22Rv1 (cell line): ENCODE measurements at regions not wholly inside any gene's neighbourhood (a gene's known extent, or its start where the extent isn't known, plus 50 kb on each side); places are given as distances from the start of the nearest gene placed in this dataset.

Source experiments
- H3K27ac ChIP-seq: fragments of 450-650 bp; 2 replicates; pipeline ENCODE4 v1.5.1; 2017
- CTCF ChIP-seq: fragments of 450-650 bp; IDR thresholded peaks from 2 replicates; pipeline ENCODE4 v1.5.1; 2017; ENCODE audit warnings: mild to moderate bottlenecking
- ZFX ChIP-seq: fragments of 450-650 bp; IDR thresholded peaks from 2 replicates; pipeline ENCODE4 v1.6.1; 2017; ENCODE audit warnings: antibody characterized with exemption, borderline replicate concordance

- TF ChIP-seq ZFX (no peak), CTCF (no peak)
Observed at GRCh38 chr10:44264244-44264643, 120.7 kb downstream of the CXCL12 start.

GRCh38 chr10:44263771-44264170, 121.1 kb downstream of the CXCL12 start:
- TF ChIP-seq CTCF (no peak), ZFX (no peak)
- H3K27ac ChIP-seq, result no peak overlapping the region

More at GRCh38 chr10:44264244-44264643, 120.7 kb downstream of the CXCL12 start:
- no peak overlapping the region for H3K27ac ChIP-seq

- no peak overlapping the region for H3K27ac ChIP-seq
- TF ChIP-seq CTCF (no peak), ZFX (no peak)
Observed at GRCh38 chr10:44262551-44263251, 122.2 kb downstream of the CXCL12 start.

- H3K27ac ChIP-seq, result no peak overlapping the region
- no peak for TF ChIP-seq CTCF
- no peak for TF ChIP-seq ZFX
Observed at GRCh38 chr10:44261710-44262455, 123.0 kb downstream of the CXCL12 start.

- H3K27ac ChIP-seq, result no peak overlapping the region
- no peak for TF ChIP-seq ZFX
- TF ChIP-seq CTCF, result no peak
Observed at GRCh38 chr10:44261296-44261695, 123.6 kb downstream of the CXCL12 start.

- no peak overlapping the region for H3K27ac ChIP-seq
- TF ChIP-seq ZFX (no peak), CTCF (no peak)
Observed at GRCh38 chr10:44260286-44260928, 124.5 kb downstream of the CXCL12 start.
